H1 (cell line): ENCODE measurements at regions not wholly inside any gene's neighbourhood (a gene's known extent, or its start where the extent isn't known, plus 50 kb on each side); places are given as distances from the start of the nearest gene placed in this dataset.

Experiments
- EP300 ChIP-seq, 2 experiments: IDR thresholded peaks; 1 replicate in 1 of 2; 2 replicates in 1 of 2; pipeline ENCODE4 v1.6.1; 2011 to 2012; ENCODE audit warnings: low read depth in 2 of 2, low read length in 2 of 2, mild to moderate bottlenecking in 2 of 2, borderline replicate concordance in 1 of 2, inconsistent platforms in 1 of 2, moderate library complexity in 1 of 2
- EZH2 ChIP-seq: fragments of 200-600 bp; sonication (generic); IDR thresholded peaks from 2 replicates; pipeline ENCODE4 v1.7.1; 2012; ENCODE audit warnings: low read depth, mild to moderate bottlenecking, moderate library complexity, low read length, inconsistent platforms; ENCODE audit not compliant: severe bottlenecking
- HDAC2 ChIP-seq, 2 experiments: fragments of 300-600 bp in 1 of 2; sonication (generic) in 1 of 2; IDR thresholded peaks; 2 replicates each; pipeline ENCODE4 v1.6.1; 2011 to 2012; ENCODE audit warnings: low read depth in 2 of 2, low read length in 2 of 2, mild to moderate bottlenecking in 2 of 2, moderate library complexity in 2 of 2, borderline replicate concordance in 1 of 2, inconsistent platforms in 1 of 2
- MAFK ChIP-seq: IDR thresholded peaks from 2 replicates; pipeline ENCODE4 v1.6.1; 2012; ENCODE audit warnings: low read depth, mild to moderate bottlenecking, improper control_type of control experiment, low read length
- POLR2AphosphoS5 ChIP-seq: IDR thresholded peaks from 2 replicates; pipeline ENCODE4 v1.6.1; 2011; ENCODE audit warnings: low read depth, low read length
- RFX5 ChIP-seq: IDR thresholded peaks from 2 replicates; pipeline ENCODE4 v1.6.1; 2011; ENCODE audit warnings: low read depth, low read length, improper control_type of control experiment, borderline replicate concordance
- SIN3A ChIP-seq, 2 experiments: IDR thresholded peaks in 1 of 2; conservative IDR thresholded peaks in 1 of 2; 2 replicates each; pipeline ENCODE4 v1.6.1; 2011 to 2012; ENCODE audit warnings: low read length in 2 of 2, improper control_type of control experiment in 1 of 2, low read depth in 1 of 2, mild to moderate bottlenecking in 1 of 2
- SIX5 ChIP-seq: IDR thresholded peaks from 2 replicates; pipeline ENCODE4 v1.6.1; 2011; ENCODE audit warnings: mild to moderate bottlenecking, low read depth, low read length
- TAF1 ChIP-seq: IDR thresholded peaks from 2 replicates; pipeline ENCODE4 v1.6.1; 2011; ENCODE audit warnings: mild to moderate bottlenecking, low read depth, low read length
- TEAD4 ChIP-seq: IDR thresholded peaks from 2 replicates; pipeline ENCODE4 v1.6.1; 2012; ENCODE audit warnings: low read depth, low read length, inconsistent platforms, mixed read lengths
- TF ChIP-seq, protein P1 (sequence below), 3 experiments: IDR thresholded peaks; 1 replicate in 2 of 3; 2 replicates in 1 of 3; pipeline versions ENCODE4 v1.5.1 to v1.6.1; 2011; ENCODE audit warnings: low read length in 3 of 3, mild to moderate bottlenecking in 3 of 3, inconsistent platforms in 2 of 3, low read depth in 1 of 3, moderate library complexity in 1 of 3; ENCODE audit not compliant: insufficient read depth in 1 of 3; ENCODE audit errors: control extremely low read depth in 1 of 3

DNA sequence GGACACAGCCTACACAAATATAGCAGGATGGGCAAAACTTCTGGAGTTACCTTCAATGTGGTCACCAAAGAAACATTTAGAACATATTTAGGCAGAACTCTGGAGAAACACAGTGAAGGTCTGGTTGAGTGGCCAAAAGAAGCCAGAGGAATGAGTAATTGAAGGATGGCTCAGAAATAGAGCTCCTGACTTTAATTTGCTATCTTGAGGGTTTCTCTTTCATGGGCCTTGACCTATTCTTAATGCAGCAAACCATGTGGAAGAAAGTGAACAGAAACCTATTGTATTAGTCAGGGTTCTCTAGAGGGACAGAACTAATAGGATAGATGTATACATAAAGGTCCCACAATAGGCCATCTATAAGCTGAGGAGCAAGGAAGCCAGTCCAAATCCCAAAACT lies 650.5 kb downstream of the ACTL7B start:
- TF ChIP-seq TEAD4 (no peak), TAF1 (no peak), RFX5 (no peak), HDAC2 (IDR thresholded peaks at IDR 0.05; ENCODE audit: borderline replicate concordance in 1 of 2, low read depth in 2 of 2, low read length in 2 of 2) (no peak), EZH2 (no peak), EP300 (IDR thresholded peaks at IDR 0.05; ENCODE audit: borderline replicate concordance in 1 of 2, low read depth in 2 of 2, low read length in 2 of 2) (no peak), MAFK (no peak), SIX5 (no peak), POLR2AphosphoS5 (no peak), SIN3A (conservative IDR thresholded peaks at IDR 0.05 in 1 of 2, IDR thresholded peaks at IDR 0.05 in 1 of 2; ENCODE audit: low read depth in 1 of 2, low read length in 2 of 2) (no peak)
- TF ChIP-seq, protein P1, sequence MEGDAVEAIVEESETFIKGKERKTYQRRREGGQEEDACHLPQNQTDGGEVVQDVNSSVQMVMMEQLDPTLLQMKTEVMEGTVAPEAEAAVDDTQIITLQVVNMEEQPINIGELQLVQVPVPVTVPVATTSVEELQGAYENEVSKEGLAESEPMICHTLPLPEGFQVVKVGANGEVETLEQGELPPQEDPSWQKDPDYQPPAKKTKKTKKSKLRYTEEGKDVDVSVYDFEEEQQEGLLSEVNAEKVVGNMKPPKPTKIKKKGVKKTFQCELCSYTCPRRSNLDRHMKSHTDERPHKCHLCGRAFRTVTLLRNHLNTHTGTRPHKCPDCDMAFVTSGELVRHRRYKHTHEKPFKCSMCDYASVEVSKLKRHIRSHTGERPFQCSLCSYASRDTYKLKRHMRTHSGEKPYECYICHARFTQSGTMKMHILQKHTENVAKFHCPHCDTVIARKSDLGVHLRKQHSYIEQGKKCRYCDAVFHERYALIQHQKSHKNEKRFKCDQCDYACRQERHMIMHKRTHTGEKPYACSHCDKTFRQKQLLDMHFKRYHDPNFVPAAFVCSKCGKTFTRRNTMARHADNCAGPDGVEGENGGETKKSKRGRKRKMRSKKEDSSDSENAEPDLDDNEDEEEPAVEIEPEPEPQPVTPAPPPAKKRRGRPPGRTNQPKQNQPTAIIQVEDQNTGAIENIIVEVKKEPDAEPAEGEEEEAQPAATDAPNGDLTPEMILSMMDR (IDR thresholded peaks at IDR 0.05; ENCODE audit: control extremely low read depth in 1 of 3, insufficient read depth in 1 of 3, low read depth in 1 of 3, low read length in 3 of 3) = no peak
